SHP77 (cell line): ENCODE measurements at regions not wholly inside any gene's neighbourhood (a gene's known extent, or its start where the extent isn't known, plus 50 kb on each side); places are given as distances from the start of the nearest gene placed in this dataset.
"Not testable (repeated sequence)": the region's sequence is repeated elsewhere in the genome, so short reads cannot be mapped to it uniquely, and the experiment has no call there.

Source experiments
- DNase-seq, 2 experiments: peaks; one replicate each; lab custom pipeline; 2025; lab: John Stamatoyannopoulos, UW

DNA sequence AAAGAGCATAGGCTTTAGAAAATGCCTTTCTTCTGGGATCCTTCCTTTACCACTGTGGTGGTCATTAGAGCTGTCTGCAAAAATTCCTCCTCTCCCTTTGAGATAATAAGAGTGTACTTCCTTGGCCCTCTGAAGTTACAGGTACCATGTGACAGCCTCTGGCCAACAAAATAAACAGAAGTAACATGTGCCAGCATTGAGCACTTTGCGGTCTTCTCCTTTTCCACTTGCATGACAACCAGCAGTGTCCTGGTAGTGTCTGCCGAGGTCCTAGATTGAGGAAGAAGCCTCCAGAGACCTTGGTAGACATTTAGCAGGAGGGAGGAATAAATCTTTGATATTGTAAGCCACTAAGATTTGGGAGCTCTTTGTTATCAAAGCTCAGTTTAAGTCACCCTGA lies 87.5 kb upstream of the ARID1B start:
- DNase-seq, result no peak

DNA sequence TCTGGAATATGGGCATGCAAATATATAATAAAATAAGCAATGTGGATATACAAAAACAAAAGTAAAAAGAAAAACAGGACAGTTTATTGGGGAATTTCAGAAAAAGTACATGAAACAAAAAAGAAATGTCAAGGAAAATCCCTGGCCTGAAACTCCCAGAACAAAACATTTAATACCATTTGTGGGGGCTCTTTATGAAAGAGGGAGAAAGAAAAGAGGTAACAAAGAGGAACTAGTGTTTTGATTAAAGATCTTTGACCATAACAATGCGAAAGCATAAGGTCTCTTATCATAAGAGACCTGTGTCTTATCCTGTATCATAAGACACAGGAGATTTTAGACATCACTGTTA lies 88.6 kb upstream of the ARID1B start:
- no peak for DNase-seq

DNA sequence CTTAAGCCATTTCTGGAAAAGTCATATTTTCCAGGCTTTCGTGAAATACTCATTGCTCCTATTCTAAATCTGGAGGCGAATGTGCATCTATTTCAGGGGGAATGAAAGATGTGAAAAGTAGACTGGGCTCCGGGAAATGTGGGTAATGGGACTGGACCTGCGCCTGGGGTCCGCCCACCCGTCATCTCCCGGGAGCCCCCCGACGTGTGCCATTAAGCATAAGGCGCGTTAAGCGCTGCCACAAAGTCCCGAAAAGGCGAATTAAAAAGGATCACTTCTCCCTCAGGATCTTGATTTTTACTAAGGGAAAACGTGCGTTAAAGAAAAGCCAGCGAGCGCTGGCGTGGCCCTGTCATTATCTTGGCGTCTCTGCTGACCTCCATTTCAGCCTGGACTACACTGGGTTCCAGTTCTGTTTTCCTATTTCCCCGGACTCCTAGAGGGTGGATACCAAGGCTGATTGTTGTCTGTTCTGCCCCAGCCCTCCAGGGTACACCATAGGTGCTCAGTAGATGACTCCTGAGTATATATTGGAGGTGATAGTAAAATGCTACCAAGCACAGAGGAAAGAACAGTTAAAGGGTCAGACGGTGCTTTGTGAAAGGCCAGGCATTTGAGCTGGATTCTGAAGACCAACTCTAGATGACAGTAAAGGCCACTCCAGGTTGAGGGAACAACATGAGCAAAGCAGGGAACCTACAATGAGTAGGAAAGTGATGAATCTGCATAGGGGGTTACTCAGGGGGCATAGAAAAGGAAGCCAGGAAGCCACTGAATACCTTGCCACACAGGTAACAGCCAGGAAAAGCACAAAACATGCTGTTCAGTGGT lies 89.2 kb upstream of the ARID1B start:
- peak in 1 of 2 experiments; percentile 8 for DNase-seq

DNA sequence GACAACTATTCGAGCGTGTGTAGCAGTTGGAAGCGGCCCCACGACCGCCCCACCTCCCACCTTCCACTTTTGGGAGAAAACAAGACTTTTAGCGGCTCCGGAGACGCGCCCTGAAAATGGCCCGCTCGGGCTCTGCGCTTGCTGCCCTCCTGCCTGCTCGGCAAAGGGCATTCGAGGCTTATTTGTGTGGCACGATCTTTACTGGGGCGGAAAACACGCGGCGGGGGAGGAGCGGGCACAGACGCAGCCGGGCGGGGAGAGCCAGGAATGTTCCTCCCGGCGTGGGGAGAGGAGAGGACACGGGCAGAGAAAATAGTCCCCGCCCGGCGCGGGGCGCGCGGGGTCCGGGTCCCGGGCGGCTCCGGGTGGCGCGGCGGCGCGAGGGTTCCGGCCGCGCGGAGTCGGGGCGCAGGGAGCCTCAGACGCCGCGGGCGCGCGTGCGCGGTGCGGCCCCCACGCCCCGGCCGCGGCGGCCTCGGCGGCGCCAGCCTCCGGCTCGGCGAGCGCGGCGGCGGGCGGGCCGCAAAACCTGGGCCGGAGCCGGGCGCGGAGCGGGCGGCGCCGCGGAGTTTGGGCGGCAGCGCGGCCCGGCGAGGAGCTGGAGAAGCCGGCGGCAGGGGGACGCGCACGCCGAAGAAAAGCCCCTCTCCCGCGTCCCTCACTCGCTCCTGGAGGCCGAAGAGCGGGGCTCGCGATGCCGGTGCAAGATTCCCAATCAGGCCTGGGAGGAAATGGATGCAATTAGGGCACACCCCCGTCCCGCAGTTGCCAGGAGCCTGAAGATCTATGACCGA lies 90.0 kb upstream of the ARID1B start:
- peak; percentile 70 to 78 for DNase-seq

DNA sequence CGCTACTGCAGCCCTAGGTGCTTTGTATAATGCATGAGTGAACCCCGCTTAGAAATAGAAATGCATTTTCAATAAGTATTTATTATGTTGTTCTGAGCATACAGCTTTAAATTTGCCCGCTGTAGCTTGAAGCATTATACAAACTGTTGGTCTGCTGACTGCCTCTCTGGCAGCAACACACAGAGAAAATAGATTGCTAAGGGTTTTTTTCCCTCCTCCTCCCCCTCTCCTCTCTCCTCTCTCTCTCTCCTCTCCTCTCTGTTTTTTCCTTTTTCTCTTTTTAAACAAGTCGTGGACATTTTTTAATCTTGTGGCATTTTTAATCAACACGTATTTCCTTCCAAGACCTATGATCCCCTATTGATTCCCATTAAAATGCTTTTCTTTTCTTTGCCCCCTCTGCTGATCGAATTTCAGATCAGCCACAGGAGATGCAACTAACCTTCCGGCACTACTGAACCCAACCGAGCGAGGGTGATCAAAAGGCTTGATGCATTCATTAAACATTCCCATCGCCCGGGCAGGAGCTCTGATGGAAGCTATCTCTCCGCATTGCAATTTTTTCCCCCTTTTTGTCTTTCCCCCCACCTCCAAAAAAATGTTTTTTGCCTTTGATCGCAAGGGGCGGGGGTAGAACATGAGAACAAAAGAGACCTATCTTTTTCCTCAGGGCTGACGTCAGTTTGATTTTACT lies 90.7 kb upstream of the ARID1B start:
- peak; percentile 70 to 74 for DNase-seq

DNA sequence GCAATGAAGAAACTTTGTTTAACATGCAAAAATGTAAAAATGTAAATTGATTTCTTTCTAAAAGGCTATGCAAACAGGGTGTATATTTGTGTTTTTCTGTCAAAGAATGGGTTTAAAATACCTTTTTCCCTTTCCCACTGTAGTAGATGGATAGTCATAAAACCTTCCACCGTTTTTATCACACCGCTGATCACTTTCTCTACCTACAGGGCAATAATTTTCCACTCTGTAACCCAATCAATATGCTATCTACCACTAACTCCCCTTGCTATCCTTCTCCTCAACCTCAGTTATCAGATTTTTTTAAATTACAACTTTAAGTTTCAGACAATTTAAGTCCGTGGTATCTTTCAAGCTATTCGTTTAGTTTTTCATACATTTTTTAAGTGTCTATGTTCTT lies 91.4 kb upstream of the ARID1B start:
- DNase-seq, result no peak

DNA sequence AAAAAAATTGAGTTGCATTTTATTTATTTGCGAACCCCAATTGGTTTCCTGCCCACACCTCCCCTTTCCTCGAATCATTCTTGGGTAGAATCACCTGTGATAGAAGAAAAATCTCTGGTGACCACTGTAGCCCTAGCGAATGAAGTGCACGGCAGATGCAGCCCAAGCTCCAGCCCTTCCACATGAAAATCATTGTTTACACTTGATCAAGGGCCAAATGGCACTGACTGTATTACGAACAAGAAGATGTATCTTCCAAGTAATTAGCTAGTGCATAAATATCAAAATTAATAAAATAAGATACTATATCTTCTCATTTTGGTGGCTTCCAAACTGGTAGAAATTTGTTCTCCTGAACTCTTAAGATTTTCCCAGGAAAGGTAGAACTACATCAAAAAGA lies 93.4 kb upstream of the ARID1B start:
- no peak for DNase-seq

DNA sequence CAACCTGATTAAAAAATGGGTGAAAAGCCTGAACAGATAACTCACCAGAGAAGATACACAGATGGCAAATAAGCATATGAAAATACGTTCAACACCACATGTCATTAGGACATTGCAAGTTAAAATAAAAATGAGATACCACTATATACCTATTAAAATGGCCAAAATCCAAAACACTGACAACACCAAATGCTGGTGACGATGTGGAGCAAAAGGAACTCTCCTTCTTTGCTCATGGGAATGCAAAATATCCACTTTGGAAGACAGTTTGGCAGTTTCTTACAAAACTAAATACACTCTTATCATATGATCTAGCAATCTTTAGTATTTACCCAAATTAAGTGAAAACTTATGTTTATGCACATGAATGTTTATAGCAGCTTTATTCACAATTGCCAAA lies 100.5 kb upstream of the ARID1B start:
- no peak for DNase-seq

DNA sequence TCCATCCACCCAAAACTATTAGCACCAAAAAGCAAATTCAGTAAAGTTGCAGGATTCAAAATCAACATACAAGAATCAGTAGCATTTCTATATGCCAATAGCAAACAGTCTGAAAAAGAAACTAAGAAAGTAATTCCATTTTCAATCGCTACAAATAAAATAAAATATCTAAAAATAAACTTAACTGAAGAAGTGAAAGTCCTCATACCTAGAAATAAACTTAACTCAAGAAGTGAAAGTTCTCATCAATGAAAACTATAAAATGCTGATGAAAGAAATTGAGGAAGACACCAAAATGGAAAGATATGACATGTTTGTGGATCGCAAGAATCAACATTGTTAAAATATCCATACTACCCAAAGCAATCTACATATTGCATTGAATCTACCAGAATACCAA lies 103.0 kb upstream of the ARID1B start:
- DNase-seq, result no peak

DNA sequence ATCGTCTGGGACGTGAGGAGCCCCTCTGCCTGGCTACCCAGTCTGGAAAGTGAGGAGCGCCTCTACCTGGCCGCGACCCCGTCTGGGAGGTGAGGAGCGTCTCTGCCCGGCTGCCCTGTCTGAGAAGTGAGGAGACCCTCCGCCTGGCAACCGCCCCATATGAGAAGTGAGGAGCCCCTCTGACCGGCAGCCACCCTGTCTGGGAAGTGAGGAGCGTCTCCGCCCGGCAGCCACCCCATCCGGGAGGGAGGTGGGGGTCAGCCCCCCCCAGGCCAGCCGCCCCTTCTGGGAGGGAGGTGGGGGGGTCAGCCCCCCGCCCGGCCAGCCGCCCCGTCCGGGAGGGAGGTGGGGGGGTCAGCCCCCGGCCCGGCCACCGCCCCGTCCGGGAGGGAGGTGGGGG lies 107.1 kb upstream of the ARID1B start:
- not testable (repeated sequence) for DNase-seq

DNA sequence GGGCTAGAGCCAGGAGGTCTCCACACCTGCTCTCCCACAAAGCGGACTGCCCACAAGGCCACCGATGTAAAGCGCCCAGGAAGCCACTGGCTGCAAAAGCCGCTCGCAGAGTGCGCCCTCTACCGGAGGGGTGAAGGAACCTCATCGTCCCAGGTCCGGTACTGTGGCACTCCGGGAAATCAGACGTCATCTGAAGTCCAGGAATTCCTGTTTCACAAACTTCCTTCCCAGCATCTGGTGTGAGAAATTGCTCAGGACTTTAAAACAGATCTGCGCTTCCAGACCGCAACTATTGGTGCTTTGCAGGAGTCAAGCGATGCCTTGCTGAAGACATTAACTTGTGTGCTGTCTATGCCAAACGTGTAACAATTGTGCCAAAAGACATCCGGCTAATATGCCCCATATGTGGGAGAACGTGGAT lies 115.1 kb upstream of the ARID1B start:
- no peak for DNase-seq

DNA sequence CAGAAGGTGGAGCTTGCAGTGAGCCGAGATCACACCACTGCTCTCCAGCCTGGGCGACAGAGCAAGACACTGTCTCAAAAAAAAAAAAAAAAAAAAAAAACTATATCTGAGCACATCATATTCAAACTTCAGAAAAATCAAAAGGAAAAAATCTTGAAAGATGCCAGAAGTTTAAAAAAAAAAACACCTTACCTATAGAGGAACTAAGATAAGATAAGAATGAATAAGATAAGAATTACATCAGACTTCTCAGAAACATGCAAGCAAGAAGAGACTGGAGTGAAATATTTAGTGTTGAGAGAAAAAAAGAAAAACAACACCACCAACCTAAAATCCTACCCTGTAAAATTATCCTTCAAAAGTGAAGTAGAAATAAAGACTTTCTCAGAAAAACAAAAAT lies 116.8 kb upstream of the ARID1B start:
- no peak for DNase-seq

DNA sequence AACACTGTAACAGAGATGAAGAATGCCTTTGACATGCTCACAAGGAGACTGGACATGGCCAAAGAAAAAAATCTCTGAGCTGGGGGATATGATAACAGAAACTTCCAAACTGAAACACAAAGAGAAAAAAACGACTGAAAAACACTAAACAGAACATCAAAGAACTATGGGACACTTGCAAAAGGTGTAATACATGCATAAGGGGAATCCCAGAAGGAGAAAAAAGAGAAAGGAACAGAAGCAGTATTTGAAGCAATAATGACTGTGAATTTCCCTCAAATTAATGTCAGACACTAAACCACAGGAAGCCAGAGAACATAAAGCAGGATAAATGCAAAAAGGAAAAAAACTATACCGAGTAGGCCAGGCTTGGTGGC lies 117.4 kb upstream of the ARID1B start:
- DNase-seq, result no peak

DNA sequence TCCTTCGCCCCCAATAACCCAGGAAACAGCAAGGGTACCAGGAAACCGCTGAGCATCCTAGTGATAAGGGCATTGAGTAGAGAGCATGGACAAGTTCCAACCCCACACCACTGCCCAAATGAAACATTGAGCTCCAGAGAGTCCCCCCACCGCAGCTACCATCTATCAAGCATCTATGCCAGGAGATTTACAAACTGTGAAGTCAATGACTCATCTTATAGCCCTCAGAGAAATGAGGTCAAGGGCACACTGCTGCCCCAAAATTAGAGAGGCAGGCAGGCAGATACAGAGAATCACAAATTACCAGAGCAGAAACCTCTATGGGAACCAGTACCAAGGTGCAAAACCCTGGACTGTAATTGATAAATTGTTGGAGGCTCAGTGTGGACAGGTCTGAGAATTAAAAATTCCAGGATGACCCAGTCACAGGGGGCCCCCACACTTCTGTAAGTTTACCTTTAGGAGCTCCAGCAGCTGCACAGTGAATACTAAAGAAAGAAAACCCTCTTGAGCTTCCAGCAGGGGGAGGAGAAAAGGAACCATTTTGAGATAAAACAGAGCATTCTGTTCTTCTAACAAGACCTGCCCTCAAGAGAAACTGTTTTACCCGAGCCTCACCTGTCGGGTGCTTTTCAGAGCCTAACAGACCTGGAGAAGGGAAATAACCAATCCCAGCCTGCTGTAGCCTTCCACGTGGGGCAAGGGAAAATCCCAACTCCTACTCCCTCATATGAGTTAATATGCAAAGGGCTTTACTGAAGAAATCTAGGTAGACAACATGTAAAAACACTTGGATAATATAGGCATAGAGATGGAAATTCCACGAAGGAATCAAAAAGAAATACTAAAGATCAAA lies 118.0 kb upstream of the ARID1B start:
- DNase-seq, result no peak

DNA sequence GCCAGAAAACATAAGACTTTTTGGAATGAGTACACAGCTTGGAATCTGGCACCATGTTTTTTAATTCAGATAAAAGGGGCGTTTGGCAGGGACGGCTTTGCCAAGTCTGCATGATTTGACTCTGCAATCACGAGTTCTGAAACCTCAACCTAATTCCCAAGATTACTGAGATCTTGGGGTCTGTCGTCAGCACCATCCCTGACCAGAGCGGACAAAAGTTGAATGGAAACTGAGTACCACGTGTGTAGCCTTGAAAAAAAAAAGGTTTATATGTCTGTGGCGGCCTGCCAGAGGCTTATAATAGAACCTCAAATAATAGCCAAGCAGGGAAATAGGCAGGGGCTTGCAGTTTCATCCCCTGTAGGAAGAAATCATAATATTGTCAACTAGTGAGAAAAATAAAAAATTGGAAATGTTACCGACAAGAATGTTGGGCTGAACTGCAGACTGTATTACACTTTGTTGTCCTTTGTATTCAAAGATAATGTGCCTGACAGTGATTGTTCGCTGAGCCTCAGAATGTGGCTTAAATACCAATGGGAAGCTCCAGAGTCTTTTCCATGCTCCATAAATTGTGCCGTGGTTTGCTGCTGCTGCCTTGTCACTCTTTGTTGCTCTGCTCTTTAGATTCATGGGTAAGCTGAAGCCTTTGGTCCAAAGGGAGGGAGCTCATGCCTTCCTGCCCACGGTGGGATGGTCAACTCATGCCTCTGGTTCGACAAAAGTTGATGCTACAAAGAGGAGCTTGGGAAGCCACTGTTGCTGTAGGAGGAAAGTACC lies 118.8 kb upstream of the ARID1B start:
- no peak for DNase-seq

DNA sequence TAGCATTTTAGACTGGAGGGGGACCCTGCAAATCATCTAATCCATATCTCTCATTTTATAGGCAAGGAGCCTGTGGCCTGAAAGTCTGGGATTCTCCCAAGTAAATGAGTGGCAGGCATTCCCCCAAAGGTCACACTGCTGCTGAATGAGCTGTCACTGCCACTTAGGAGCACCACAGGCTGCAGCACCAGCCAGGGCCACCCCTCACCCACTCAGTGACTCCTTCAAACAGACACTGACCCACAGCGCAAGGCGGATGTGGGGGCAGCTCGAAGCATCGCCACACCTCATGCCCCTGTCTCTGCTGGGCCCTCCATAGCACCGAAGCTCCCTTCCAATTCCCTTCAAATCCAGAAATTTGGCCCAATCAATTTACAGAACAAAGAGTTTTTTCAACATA lies 119.9 kb upstream of the ARID1B start:
- DNase-seq, result no peak

DNA sequence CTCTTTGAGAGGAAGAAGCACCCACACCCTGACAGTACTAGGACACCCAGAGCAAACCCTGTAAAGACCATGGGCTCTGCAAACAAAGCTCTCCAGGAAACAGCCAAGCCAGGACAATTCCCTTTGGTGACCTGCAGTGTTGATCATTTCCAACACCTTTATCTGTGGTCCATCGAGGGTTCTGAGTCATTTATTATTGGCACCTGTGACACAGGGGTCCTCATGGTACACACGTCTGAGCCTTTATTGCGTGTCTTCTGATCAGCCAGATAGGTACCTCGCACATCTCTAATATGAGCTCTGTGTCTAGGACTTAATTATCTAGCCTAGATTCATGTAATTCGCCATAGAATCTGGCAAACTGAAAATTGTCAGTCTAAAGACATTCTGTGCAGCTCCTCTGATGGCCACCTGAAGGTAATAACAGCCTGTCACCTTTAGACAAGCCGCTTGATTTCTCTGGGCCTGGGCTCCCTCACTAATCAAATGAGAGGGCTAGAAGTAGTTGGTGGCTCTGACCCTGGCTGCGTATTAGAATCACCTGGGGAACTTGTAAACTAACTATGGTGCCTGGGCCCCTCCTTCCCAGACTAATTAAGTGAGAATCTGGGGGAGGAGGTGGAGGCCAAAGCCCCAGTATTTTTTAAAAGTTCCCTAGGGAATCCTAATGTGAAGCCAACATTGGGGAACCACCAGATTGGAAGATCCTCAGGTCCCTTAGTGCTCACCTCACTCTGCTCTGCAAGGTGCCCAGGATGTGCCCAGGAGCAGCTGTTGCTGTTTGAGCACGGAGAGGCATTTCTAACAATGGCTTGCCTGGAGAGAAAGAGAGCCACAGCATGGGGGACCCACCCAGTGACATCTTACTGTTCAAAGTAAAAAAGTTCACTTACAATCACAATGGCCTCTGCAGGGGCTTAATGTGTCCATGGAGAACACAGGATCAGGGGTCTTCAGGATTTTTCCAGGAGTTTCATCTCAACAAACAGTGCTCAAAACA lies 122.0 kb upstream of the ARID1B start:
- DNase-seq, result no peak

DNA sequence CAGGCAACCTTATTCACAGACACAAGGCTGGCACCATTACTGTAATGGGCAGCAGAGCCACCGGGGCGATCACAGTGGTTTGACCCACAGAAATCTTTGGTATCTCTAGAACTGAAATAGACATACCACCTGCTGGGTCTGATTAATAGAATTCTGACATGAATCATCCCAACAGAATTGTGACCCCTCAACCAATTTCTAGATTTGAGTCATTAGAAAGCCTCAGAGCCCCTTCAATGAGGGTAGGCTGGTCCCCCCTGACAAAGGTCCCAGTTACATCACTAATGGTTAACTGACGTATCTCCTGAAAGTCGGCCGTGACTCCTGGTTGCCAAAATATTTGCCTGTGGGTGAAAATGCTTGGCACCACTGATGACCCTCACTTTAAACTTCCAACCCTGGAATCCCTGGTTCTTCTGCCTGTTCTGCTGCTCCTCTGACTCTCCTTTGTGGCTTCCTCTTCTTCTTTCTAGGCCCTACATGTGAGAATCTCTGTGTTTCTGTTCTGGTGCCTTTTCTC lies 124.9 kb upstream of the ARID1B start:
- no peak for DNase-seq

DNA sequence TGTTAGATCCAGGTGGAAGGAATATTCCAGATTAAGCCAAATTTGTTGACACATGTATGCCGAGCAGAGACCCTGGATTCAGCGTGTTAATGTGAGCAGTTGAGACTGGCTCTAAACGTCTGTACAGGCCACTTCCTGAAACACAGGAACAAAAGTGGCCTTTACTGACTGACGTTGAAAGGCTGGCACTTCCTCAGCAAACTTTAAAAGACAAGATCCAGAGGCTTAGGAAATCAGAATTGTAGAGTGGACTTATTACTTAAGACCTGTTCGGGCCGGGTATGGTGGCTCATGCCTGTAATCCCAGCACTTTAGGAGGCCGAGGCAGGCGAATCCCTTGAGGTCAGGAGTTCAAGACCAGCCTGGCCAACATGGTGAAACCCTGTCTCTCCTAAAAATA lies 125.7 kb upstream of the ARID1B start:
- DNase-seq, result no peak

DNA sequence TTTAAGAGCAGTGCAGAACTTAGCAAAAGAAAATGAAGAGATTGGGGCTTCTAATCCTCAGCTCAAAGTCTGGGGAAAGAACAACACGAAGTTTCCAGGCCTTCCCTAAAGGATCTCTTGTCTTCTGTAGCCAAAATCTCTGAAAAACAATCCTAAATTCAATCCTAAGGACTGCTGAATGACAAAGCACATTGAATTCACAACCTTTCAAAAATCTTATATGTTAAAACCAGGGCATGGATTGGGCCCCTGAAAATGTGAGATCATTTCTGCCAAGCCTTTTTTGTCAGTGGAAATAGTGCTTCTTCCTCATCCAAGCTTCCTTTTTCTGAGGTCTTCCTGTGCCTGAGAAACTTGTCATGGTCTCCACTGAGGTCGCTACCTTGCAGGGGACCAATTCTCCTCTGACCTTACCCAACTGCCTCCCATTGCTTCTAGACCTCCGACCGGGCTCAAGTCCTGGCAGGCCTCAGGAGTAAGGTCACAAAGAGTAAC lies 126.2 kb upstream of the ARID1B start:
- DNase-seq, result no peak
